H1 (cell line): ENCODE measurements at regions not wholly inside any gene's neighbourhood (a gene's known extent, or its start where the extent isn't known, plus 50 kb on each side); places are given as distances from the start of the nearest gene placed in this dataset.

ENCODE experiments used
- CTCF ChIA-PET: fragments of 300-600 bp; sonication (Branson Sonifier 250); formaldehyde crosslinking; loops from one replicate; lab custom pipeline; 2021; ENCODE audit not compliant: partially characterized antibody; lab: Charles Lee
- POLR2A ChIA-PET: fragments of 300-600 bp; sonication (Branson Sonifier 250); formaldehyde crosslinking; loops from one replicate; lab custom pipeline; 2021; ENCODE audit warnings: inconsistent platforms; ENCODE audit not compliant: partially characterized antibody; lab: Charles Lee
- DNase-seq, 2 experiments: peaks; one replicate each; pipeline versions ENCODE4 v3.0.0 to v3.0.0-alpha.2; 2010 to 2022; ENCODE audit warnings: low spot score in 2 of 2, low read depth in 1 of 2, mixed read lengths in 1 of 2
- FAIRE-seq: peaks from 2 replicates; lab custom pipeline; 2011; peaks lifted over from hg19 to GRCh38; lab: Jason Lieb, UNC
- H2AFZ ChIP-seq: 2 replicates; pipeline ENCODE4 v1.8.1; 2012; ENCODE audit warnings: low read length, inconsistent platforms
- H2AK5ac ChIP-seq: 2 replicates; pipeline ENCODE4 v1.6.1; 2013; ENCODE audit warnings: low read depth, low read length
- H2BK120ac ChIP-seq: replicated peaks from 2 replicates; pipeline ENCODE3; 2013; ENCODE audit warnings: low read depth, low read length, inconsistent platforms
- H2BK12ac ChIP-seq: 2 replicates; pipeline ENCODE4 v1.6.1; 2013; ENCODE audit warnings: low read depth, low read length
- H2BK15ac ChIP-seq: 2 replicates; pipeline ENCODE4 v1.6.1; 2013; ENCODE audit warnings: low read length
- H2BK20ac ChIP-seq: 2 replicates; pipeline ENCODE4 v1.6.1; 2013; ENCODE audit warnings: low read length
- H2BK5ac ChIP-seq: 2 replicates; pipeline ENCODE4 v1.6.1; 2013; ENCODE audit warnings: low read depth, low read length
- H3K14ac ChIP-seq: 2 replicates; pipeline ENCODE4 v1.6.1; 2013; ENCODE audit warnings: inconsistent platforms; ENCODE audit not compliant: insufficient read length
- H3K18ac ChIP-seq: 2 replicates; pipeline ENCODE4 v1.6.1; 2013; ENCODE audit warnings: low read length; ENCODE audit errors: extremely low read depth
- H3K23ac ChIP-seq: 2 replicates; pipeline ENCODE4 v1.6.1; 2013; ENCODE audit warnings: inconsistent platforms; ENCODE audit not compliant: insufficient read length
- H3K23me2 ChIP-seq: 2 replicates; pipeline ENCODE4 v1.6.1; 2013; ENCODE audit warnings: low read depth, low read length
- H3K27ac ChIP-seq: 2 replicates; pipeline ENCODE4 v1.6.1; 2011; ENCODE audit warnings: low read depth, low read length, inconsistent platforms
- H3K27me3 ChIP-seq, 4 experiments: replicated peaks in 1 of 4; 1 replicate in 1 of 4; 2 replicates in 3 of 4; pipeline versions ENCODE4 v1.6.1 to v1.8.1; 2011 to 2013; ENCODE audit warnings: low read length in 3 of 4, mild to moderate bottlenecking in 3 of 4, inconsistent platforms in 2 of 4, mixed read lengths in 2 of 4, moderate library complexity in 1 of 4; ENCODE audit not compliant: control insufficient read depth in 3 of 4, insufficient read depth in 3 of 4; ENCODE audit errors: extremely low read depth in 1 of 4
- H3K36me3 ChIP-seq, 4 experiments: 2 replicates each; pipeline versions ENCODE4 v1.6.1 to v1.8.1; 2011 to 2013; ENCODE audit warnings: mild to moderate bottlenecking in 4 of 4, low read length in 3 of 4, moderate library complexity in 2 of 4, control low read depth in 1 of 4, inconsistent platforms in 1 of 4; ENCODE audit not compliant: insufficient read depth in 4 of 4, control insufficient read depth in 2 of 4
- H3K4ac ChIP-seq: replicated peaks from 2 replicates; pipeline ENCODE3; 2013; ENCODE audit warnings: low read length, low read depth, mixed read lengths, inconsistent platforms; ENCODE audit not compliant: insufficient read length
- H3K4me1 ChIP-seq, 4 experiments: replicated peaks in 1 of 4; 1 replicate in 1 of 4; 2 replicates in 3 of 4; pipeline versions ENCODE4 v1.6.1 to v1.8.1; 2011 to 2013; ENCODE audit warnings: low read length in 3 of 4, inconsistent platforms in 2 of 4, mixed read lengths in 1 of 4; ENCODE audit not compliant: insufficient read depth in 4 of 4, control insufficient read depth in 3 of 4
- H3K4me2 ChIP-seq, 2 experiments: 2 replicates each; pipeline versions ENCODE4 v1.6.1 to v1.8.1; 2011 to 2013; ENCODE audit warnings: low read depth in 2 of 2, low read length in 2 of 2, control low read depth in 1 of 2, inconsistent platforms in 1 of 2, mild to moderate bottlenecking in 1 of 2; ENCODE audit not compliant: insufficient read depth in 1 of 2
- H3K4me3 ChIP-seq, 4 experiments: fragments of 200-600, 300-600 bp in 1 of 4; sonication (generic), shearing (Covaris generic), sonication (Bioruptor Twin) in 1 of 4; 2 replicates each; pipeline versions ENCODE4 v1.5.1 to v1.8.1; 2011 to 2016; ENCODE audit warnings: low read length in 4 of 4, low read depth in 3 of 4, control low read depth in 2 of 4, inconsistent platforms in 2 of 4, mild to moderate bottlenecking in 2 of 4, mixed read lengths in 1 of 4, moderate library complexity in 1 of 4; ENCODE audit not compliant: insufficient read depth in 2 of 4; ENCODE audit errors: extremely low read depth in 1 of 4
- H3K56ac ChIP-seq: replicated peaks from 2 replicates; pipeline ENCODE3; 2013; ENCODE audit warnings: low read depth, mild to moderate bottlenecking, mixed read lengths, low read length, inconsistent platforms; ENCODE audit not compliant: insufficient read length
- H3K79me1 ChIP-seq: 2 replicates; pipeline ENCODE4 v1.6.1; 2013; ENCODE audit warnings: low read depth, low read length, control low read depth
- H3K79me2 ChIP-seq, 2 experiments: 2 replicates each; pipeline versions ENCODE4 v1.6.1 to v1.8.1; 2012 to 2013; ENCODE audit warnings: low read length in 2 of 2, mild to moderate bottlenecking in 2 of 2, inconsistent platforms in 1 of 2; ENCODE audit not compliant: insufficient read depth in 2 of 2, control insufficient read depth in 1 of 2
- H3K9ac ChIP-seq, 4 experiments: replicated peaks in 1 of 4; 1 replicate in 1 of 4; 2 replicates in 3 of 4; pipeline versions ENCODE4 v1.6.1 to v1.8.1; 2011 to 2013; ENCODE audit warnings: low read depth in 3 of 4, low read length in 3 of 4, control low read depth in 2 of 4, mild to moderate bottlenecking in 2 of 4, moderate library complexity in 2 of 4, inconsistent platforms in 1 of 4; ENCODE audit errors: extremely low read depth in 1 of 4
- H3K9me3 ChIP-seq, 2 experiments: 2 replicates each; pipeline versions ENCODE4 v1.6.1 to v1.8.1; 2012 to 2013; ENCODE audit warnings: mild to moderate bottlenecking in 2 of 2, moderate library complexity in 2 of 2, control low read depth in 1 of 2, inconsistent platforms in 1 of 2, low read depth in 1 of 2, low read length in 1 of 2, mixed read lengths in 1 of 2; ENCODE audit not compliant: insufficient read depth in 2 of 2
- H4K20me1 ChIP-seq, 2 experiments: replicated peaks in 1 of 2; 2 replicates each; pipeline versions ENCODE3 to v1.8.1; 2011 to 2013; ENCODE audit warnings: inconsistent platforms in 2 of 2, low read length in 2 of 2, mild to moderate bottlenecking in 1 of 2; ENCODE audit not compliant: insufficient read depth in 2 of 2, control insufficient read depth in 1 of 2
- H4K5ac ChIP-seq: 2 replicates; pipeline ENCODE4 v1.6.1; 2013; ENCODE audit warnings: low read length, low read depth, mixed read lengths, inconsistent platforms; ENCODE audit not compliant: insufficient read length
- H4K8ac ChIP-seq: 2 replicates; pipeline ENCODE4 v1.8.0; 2013; ENCODE audit warnings: mild to moderate bottlenecking, moderate library complexity, low read length, inconsistent platforms; ENCODE audit not compliant: insufficient read depth; ENCODE audit errors: extremely low read depth
- H4K91ac ChIP-seq: replicated peaks from 2 replicates; pipeline ENCODE3; 2013; ENCODE audit warnings: low read length, mixed read lengths, inconsistent platforms; ENCODE audit not compliant: insufficient read length
- CHD7 ChIP-seq: fragments of 300-600 bp; sonication (generic); IDR thresholded peaks from 2 replicates; pipeline ENCODE4 v1.7.1; 2012; ENCODE audit warnings: low read length, moderate library complexity, mild to moderate bottlenecking, inconsistent platforms; ENCODE audit not compliant: insufficient replicate concordance
- WGBS, 2 experiments: shearing (Covaris generic) in 1 of 2; methylation state at CpG; one replicate each; pipeline versions ENCODE4 v1.1.6 to v1.1.7; 2013 to 2015; ENCODE audit warnings: low lambda C conversion rate in 2 of 2, mixed read lengths in 2 of 2, inconsistent platforms in 1 of 2, low coverage in 1 of 2, missing lambda C conversion rate in 1 of 2; ENCODE audit not compliant: insufficient replicate concordance in 2 of 2, insufficient coverage in 1 of 2, insufficient read length in 1 of 2; ENCODE audit errors: extremely low coverage in 1 of 2, missing lambda C conversion rate in 1 of 2; 5-methylcytosine and 5-hydroxymethylcytosine counted together

GRCh38 chr4:138426786-138427185, 184.6 kb upstream of the SLC7A11 start:
- no peak overlapping the region for H2AK5ac ChIP-seq
- DNase-seq (no peak), FAIRE-seq (no peak)
- H2BK12ac ChIP-seq = no peak overlapping the region
- no peaks in the 10 kb centered on the region for H3K9me3 ChIP-seq
- H2BK120ac ChIP-seq = no peak overlapping the region
- no peak overlapping the region for H3K23ac ChIP-seq
- H3K56ac ChIP-seq = no peak overlapping the region
- H4K20me1 ChIP-seq = no peaks in the 10 kb centered on the region
- H3K79me2 ChIP-seq = no peaks in the 10 kb centered on the region
- no peak overlapping the region for H4K8ac ChIP-seq
- H3K27ac ChIP-seq = no peak overlapping the region
- ChIA-PET CTCF (no interaction called here), POLR2A (no interaction called here)
- no peak overlapping the region for H3K9ac ChIP-seq
- no peak overlapping the region for H3K14ac ChIP-seq
- no peaks in the 10 kb centered on the region for H3K23me2 ChIP-seq
- no peaks in the 10 kb centered on the region for H3K79me1 ChIP-seq
- H3K4ac ChIP-seq = no peak overlapping the region
- H4K5ac ChIP-seq = no peak overlapping the region
- no peak overlapping the region for H2BK20ac ChIP-seq
- H3K4me1 ChIP-seq = no peaks in the 10 kb centered on the region
- H3K36me3 ChIP-seq = no peaks in the 10 kb centered on the region
- no peak overlapping the region for H2BK15ac ChIP-seq
- no peaks in the 10 kb centered on the region for H3K27me3 ChIP-seq
- H4K91ac ChIP-seq = no peak overlapping the region
- no peak overlapping the region for H3K18ac ChIP-seq
- no peak overlapping the region for H3K4me3 ChIP-seq
- H3K4me2 ChIP-seq = no peak overlapping the region
- no peak overlapping the region for H2BK5ac ChIP-seq
- WGBS, 2 experiments = 91% methylated on average over 1 of the region's 1 CpG; no CpG with 5 or more reads in 1 of the 2 experiments
- H2AFZ ChIP-seq = no peak overlapping the region
- no peak for TF ChIP-seq CHD7
